NCI-H2171 (cell line): ENCODE measurements at regions not wholly inside any gene's neighbourhood (a gene's known extent, or its start where the extent isn't known, plus 50 kb on each side); places are given as distances from the start of the nearest gene placed in this dataset.
"Not testable (repeated sequence)": the region's sequence is repeated elsewhere in the genome, so short reads cannot be mapped to it uniquely, and the experiment has no call there.

Source experiments
- DNase-seq: peaks from one replicate; lab custom pipeline; 2025; lab: John Stamatoyannopoulos, UW

DNA sequence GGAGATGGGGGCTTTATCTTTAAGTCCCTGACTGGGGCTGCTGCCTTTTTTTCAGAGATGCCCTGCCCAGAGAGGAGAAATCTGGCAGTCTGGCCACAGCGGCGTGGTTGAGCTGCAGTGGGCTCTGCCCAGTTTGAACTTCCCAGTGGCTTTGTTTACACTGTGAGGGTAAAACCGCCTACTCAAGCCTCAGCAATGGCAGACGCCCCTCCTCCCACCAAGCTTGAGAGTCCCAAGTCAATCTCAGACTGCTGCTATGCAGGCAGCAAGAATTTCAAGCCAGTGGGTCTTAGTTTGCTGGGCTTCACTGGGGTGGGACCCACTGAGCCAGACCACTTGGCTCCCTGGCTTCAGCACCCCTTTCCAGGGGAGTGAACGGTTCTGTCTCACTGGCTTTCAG, 76.4 kb upstream of the DNAJC1 start:
- DNase-seq: not testable (repeated sequence)

DNA sequence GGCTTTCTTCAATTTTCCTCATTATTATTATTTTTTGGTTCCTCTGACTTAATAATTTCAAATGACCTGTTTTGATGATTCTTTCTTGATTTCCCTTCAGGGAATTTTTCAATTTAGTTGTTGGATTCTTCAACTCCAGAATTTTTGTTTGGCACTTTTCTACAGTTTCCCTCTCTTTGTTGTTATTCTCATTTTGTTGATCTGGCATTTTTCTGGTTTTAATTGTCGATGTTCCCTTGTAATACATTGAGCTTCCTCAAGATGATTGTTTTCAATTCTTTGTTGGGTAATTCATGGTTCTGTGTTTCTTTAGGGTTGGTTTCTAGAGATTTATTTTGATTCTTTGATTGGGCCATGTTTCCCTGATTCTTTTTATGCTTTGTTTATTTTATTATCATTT, 67.8 kb upstream of the DNAJC1 start:
- DNase-seq: no peak

DNA sequence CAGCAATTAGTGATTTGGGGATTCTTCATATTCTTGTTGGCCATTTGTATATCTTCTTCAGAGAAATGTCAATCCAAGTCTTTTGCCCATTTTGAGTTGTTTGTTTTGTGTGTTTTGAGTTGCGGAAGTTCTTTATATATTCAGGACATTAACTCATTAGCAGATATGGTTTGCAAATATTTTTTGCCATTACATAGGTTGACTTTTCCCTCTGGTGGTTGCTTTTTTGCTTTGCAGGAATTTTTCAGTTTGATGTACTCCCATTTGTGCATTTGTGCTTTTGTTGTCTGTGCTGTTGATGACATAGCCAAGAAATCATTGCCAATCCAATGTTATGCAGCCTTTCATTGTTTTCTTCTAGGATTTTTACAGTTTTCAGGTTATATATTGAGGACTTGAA, 63.6 kb upstream of the DNAJC1 start:
- DNase-seq: no peak

DNA sequence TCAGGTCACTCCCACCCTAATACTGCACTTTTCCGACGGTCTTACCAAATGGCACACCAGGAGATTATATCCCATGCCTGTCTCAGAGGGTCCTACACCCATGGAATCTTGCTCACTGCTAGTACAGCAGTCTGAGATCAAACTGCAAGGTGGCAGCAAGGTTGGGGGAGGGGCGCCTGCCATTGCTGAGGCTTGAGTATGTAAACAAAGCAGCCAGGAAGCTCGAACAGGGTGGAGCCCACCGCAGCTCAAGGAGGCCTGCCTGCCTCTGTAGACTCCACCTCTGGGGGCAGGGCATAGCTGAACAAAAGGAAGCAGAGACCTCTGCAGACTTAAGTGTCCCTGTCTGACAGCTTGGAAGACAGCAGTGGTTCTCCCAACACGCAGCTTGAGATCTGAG, 57.5 kb upstream of the DNAJC1 start:
- not testable (repeated sequence) for DNase-seq

DNA sequence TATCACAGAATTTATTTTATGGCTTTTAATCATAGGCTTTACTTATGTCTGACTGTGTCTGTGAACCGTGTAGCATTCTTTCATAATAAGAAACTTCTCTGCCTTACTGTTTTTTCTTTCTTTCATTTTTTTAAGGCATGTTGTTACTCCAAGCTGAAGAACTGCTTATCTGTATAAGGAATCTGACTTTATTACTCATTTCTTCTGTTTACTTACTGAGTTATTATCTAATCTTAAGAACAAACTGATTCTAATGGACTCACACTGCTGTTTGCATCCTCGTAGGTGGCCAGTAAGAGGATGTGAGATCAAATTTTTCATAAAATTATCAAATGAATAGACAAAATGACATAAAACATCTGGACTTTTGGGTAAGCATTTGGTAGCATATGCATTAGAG, 54.7 kb upstream of the DNAJC1 start:
- no peak for DNase-seq

DNA sequence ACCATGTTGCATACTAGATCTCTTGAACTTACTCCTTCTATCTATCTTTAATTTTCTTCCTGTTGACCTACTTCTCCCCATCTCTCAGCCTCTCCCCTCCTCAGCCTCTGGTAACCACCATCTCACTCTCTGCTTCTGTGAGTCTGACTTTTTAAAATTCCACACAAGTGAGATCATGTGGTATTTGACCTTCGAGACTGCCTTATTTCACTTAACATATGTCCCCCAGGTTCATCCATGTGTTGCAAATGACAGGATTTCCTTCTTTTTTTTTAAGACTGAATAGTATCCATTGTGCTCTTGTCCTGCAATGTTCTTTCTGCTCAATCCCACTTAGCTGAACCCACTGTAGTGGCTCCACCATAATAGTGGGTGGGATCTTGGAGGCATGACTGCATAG, 51.4 kb upstream of the DNAJC1 start:
- DNase-seq: no peak
